Large intestine (tissue), 3 donors: ENCODE measurements at regions not wholly inside any gene's neighbourhood (a gene's known extent, or its start where the extent isn't known, plus 50 kb on each side); places are given as distances from the start of the nearest gene placed in this dataset.

Source experiments
- DNase-seq, 2 donors: peaks; one replicate each; pipeline versions ENCODE4 v3.0.0 to v3.0.0-alpha.2; 2013
- H3K27ac ChIP-seq: one replicate; pipeline ENCODE4 v1.5.1; 2013; ENCODE audit warnings: low read length
- H3K27me3 ChIP-seq: 2 replicates; pipeline ENCODE4 v1.6.1; 2013; ENCODE audit warnings: low read length; ENCODE audit not compliant: control insufficient read depth, insufficient read depth
- H3K36me3 ChIP-seq: 2 replicates; pipeline ENCODE4 v1.6.1; 2013; ENCODE audit warnings: low read length; ENCODE audit not compliant: control insufficient read depth, insufficient read depth
- H3K4me1 ChIP-seq: one replicate; pipeline ENCODE4 v1.6.1; 2013; ENCODE audit warnings: low read length; ENCODE audit not compliant: control insufficient read depth, insufficient read depth
- H3K4me3 ChIP-seq: one replicate; pipeline ENCODE4 v1.5.1; 2013; ENCODE audit warnings: low read length
- H3K9me3 ChIP-seq: one replicate; pipeline ENCODE4 v1.6.1; 2013; ENCODE audit warnings: mild to moderate bottlenecking, low read depth, low read length, moderate library complexity; ENCODE audit not compliant: control insufficient read depth
- WGBS: methylation state at CpG from one replicate; pipeline ENCODE4 v1.1.5; 2013; ENCODE audit warnings: low lambda C conversion rate; ENCODE audit not compliant: insufficient coverage; 5-methylcytosine and 5-hydroxymethylcytosine counted together

GRCh38 chr11:15863411-15863810, 492.9 kb downstream of the SOX6 start:
- WGBS: 71% methylated on average over 1 of the region's 2 CpGs
- no peaks in the 10 kb centered on the region for H3K4me1 ChIP-seq
- no peak for DNase-seq
- H3K27me3 ChIP-seq: no peaks in the 10 kb centered on the region
- no peak overlapping the region for H3K27ac ChIP-seq
- no peaks in the 10 kb centered on the region for H3K36me3 ChIP-seq
- H3K9me3 ChIP-seq: no peaks in the 10 kb centered on the region
- no peak overlapping the region for H3K4me3 ChIP-seq

- H3K27me3 ChIP-seq: no peaks in the 10 kb centered on the region
- no peaks in the 10 kb centered on the region for H3K36me3 ChIP-seq
- no peak for DNase-seq
- H3K4me3 ChIP-seq: no peak overlapping the region
- 82% methylated on average over 1 of the region's 5 CpGs for WGBS
- no peaks in the 10 kb centered on the region for H3K4me1 ChIP-seq
- no peak overlapping the region for H3K27ac ChIP-seq
- H3K9me3 ChIP-seq: no peaks in the 10 kb centered on the region
Measured at GRCh38 chr11:15864026-15864805, 492.1 kb downstream of the SOX6 start.

- Histone ChIP-seq H3K27me3 (no peaks in the 10 kb centered on the region), H3K4me3 (no peak overlapping the region), H3K27ac (no peak overlapping the region), H3K9me3 (no peaks in the 10 kb centered on the region), H3K36me3 (no peaks in the 10 kb centered on the region), H3K4me1 (no peaks in the 10 kb centered on the region)
- DNase-seq: no peak
- no CpG with 5 or more reads among the region's 8 CpGs for WGBS
Measured at GRCh38 chr11:15865212-15865987, 490.9 kb downstream of the SOX6 start.

GRCh38 chr11:15867871-15868270, 488.5 kb downstream of the SOX6 start:
- Histone ChIP-seq H3K36me3 (no peaks in the 10 kb centered on the region), H3K4me3 (no peak overlapping the region), H3K27me3 (no peaks in the 10 kb centered on the region), H3K9me3 (no peaks in the 10 kb centered on the region), H3K27ac (no peak overlapping the region), H3K4me1 (no peaks in the 10 kb centered on the region)
- no peak for DNase-seq

GRCh38 chr11:15870911-15871310, 485.4 kb downstream of the SOX6 start:
- no peak for DNase-seq
- Histone ChIP-seq H3K4me3 (no peak overlapping the region), H3K9me3 (no peaks in the 10 kb centered on the region), H3K27me3 (no peaks in the 10 kb centered on the region), H3K27ac (no peak overlapping the region), H3K4me1 (no peaks in the 10 kb centered on the region), H3K36me3 (no peaks in the 10 kb centered on the region)
- no CpG with 5 or more reads among the region's 4 CpGs for whole genome bisulfite sequencing

- no peaks in the 10 kb centered on the region for H3K36me3 ChIP-seq
- no peak overlapping the region for H3K27ac ChIP-seq
- H3K9me3 ChIP-seq: no peaks in the 10 kb centered on the region
- no peak overlapping the region for H3K4me3 ChIP-seq
- WGBS: 100% methylated on average over 1 of the region's 3 CpGs
- DNase-seq: no peak
- H3K27me3 ChIP-seq: no peaks in the 10 kb centered on the region
- H3K4me1 ChIP-seq: peaks cover 6% of the 10 kb centered on the region
Measured at GRCh38 chr11:15871904-15872626, 484.3 kb downstream of the SOX6 start.

- Histone ChIP-seq H3K27ac (no peak overlapping the region), H3K27me3 (no peaks in the 10 kb centered on the region), H3K36me3 (no peaks in the 10 kb centered on the region), H3K9me3 (no peaks in the 10 kb centered on the region), H3K4me1 (peaks cover 6% of the 10 kb centered on the region), H3K4me3 (no peak overlapping the region)
- no peak for DNase-seq
- no CpG with 5 or more reads among the region's 1 CpG for WGBS
Measured at GRCh38 chr11:15873501-15873900, 482.8 kb downstream of the SOX6 start.

GRCh38 chr11:15874704-15875103, 481.6 kb downstream of the SOX6 start:
- no peaks in the 10 kb centered on the region for H3K27me3 ChIP-seq
- no peak overlapping the region for H3K27ac ChIP-seq
- no peak overlapping the region for H3K4me3 ChIP-seq
- H3K9me3 ChIP-seq: no peaks in the 10 kb centered on the region
- no peak for DNase-seq
- H3K36me3 ChIP-seq: no peaks in the 10 kb centered on the region
- H3K4me1 ChIP-seq: peaks cover 6% of the 10 kb centered on the region
- WGBS: no CpG with 5 or more reads among the region's 2 CpGs

GRCh38 chr11:15875393-15875792, 481.0 kb downstream of the SOX6 start:
- WGBS: no CpG with 5 or more reads among the region's 3 CpGs
- no peaks in the 10 kb centered on the region for H3K36me3 ChIP-seq
- H3K4me3 ChIP-seq: no peak overlapping the region
- DNase-seq: no peak
- peaks cover 6% of the 10 kb centered on the region for H3K4me1 ChIP-seq
- H3K27me3 ChIP-seq: no peaks in the 10 kb centered on the region
- no peak overlapping the region for H3K27ac ChIP-seq
- no peaks in the 10 kb centered on the region for H3K9me3 ChIP-seq

- H3K27me3 ChIP-seq: no peaks in the 10 kb centered on the region
- WGBS: no CpG with 5 or more reads among the region's 2 CpGs
- H3K4me1 ChIP-seq: peaks cover 6% of the 10 kb centered on the region
- no peaks in the 10 kb centered on the region for H3K36me3 ChIP-seq
- peak in 1 of 2 donors; percentile 43 for DNase-seq
- no peak overlapping the region for H3K4me3 ChIP-seq
- no peaks in the 10 kb centered on the region for H3K9me3 ChIP-seq
- no peak overlapping the region for H3K27ac ChIP-seq
Measured at GRCh38 chr11:15875943-15876342, 480.4 kb downstream of the SOX6 start.
